HEK293 (cell line): ENCODE measurements at regions not wholly inside any gene's neighbourhood (a gene's known extent, or its start where the extent isn't known, plus 50 kb on each side); places are given as distances from the start of the nearest gene placed in this dataset.

Experiments used
- CTCF ChIA-PET: fragments of 350-600 bp; formaldehyde crosslinking; extraction: SDS; loops from one replicate; lab custom pipeline; 2021; ENCODE audit warnings: antibody characterized with exemption; lab: Yijun Ruan, JAX
- POLR2A ChIA-PET: fragments of 300-600 bp; formaldehyde crosslinking; extraction: SDS; loops from one replicate; lab custom pipeline; 2020; ENCODE audit warnings: antibody characterized with exemption, inconsistent platforms; lab: Yijun Ruan, JAX
- H3K27ac ChIP-seq: fragments of 200-500 bp; sonication (Bioruptor generic); 2 replicates; pipeline ENCODE4 v1.5.1; 2014; ENCODE audit warnings: low read depth, low read length, control low read depth, inconsistent platforms; ENCODE audit errors: extremely low read depth
- H3K36me3 ChIP-seq, 2 experiments: fragments of 200-500 bp in 1 of 2; sonication (Bioruptor generic) in 1 of 2; 1 replicate in 1 of 2; 2 replicates in 1 of 2; pipeline ENCODE4 v1.5.1; 2014 to 2017; ENCODE audit warnings: inconsistent platforms in 2 of 2, low read length in 2 of 2; ENCODE audit not compliant: control insufficient read depth in 2 of 2, insufficient read depth in 1 of 2
- H3K4me1 ChIP-seq: fragments of 200-500 bp; sonication (Bioruptor generic); 2 replicates; pipeline ENCODE4 v1.5.1; 2014; ENCODE audit warnings: mild to moderate bottlenecking, low read length, inconsistent platforms; ENCODE audit not compliant: control insufficient read depth, insufficient read depth
- H3K4me3 ChIP-seq: 2 replicates; pipeline ENCODE4 v1.5.1; 2011; ENCODE audit warnings: low read depth, mild to moderate bottlenecking, control low read depth, low read length, moderate library complexity
- H3K9me3 ChIP-seq: fragments of 200-500 bp; sonication (Bioruptor generic); 2 replicates; pipeline ENCODE4 v1.5.1; 2014; ENCODE audit warnings: low read depth, low read length, inconsistent platforms; ENCODE audit not compliant: control insufficient read depth, insufficient read depth
- GFI1B ChIP-seq: fragments of 450-650 bp; formaldehyde crosslinking; IDR thresholded peaks from 2 replicates; pipeline ENCODE4 v1.5.1; 2016; ENCODE audit warnings: missing biosample characterization, missing genetic modification characterization
- GLIS2 ChIP-seq: fragments of 450-650 bp; formaldehyde crosslinking; IDR thresholded peaks from 2 replicates; pipeline ENCODE4 v1.5.1; 2016; ENCODE audit warnings: missing biosample characterization, missing genetic modification characterization
- HIC1 ChIP-seq: fragments of 450-650 bp; formaldehyde crosslinking; IDR thresholded peaks from 2 replicates; pipeline ENCODE4 v1.5.1; 2016; ENCODE audit warnings: missing biosample characterization, missing genetic modification characterization
- OVOL3 ChIP-seq: fragments of 450-650 bp; formaldehyde crosslinking; IDR thresholded peaks from 2 replicates; pipeline ENCODE4 v1.5.1; 2016; ENCODE audit warnings: missing biosample characterization, missing genetic modification characterization
- PRDM6 ChIP-seq: fragments of 450-650 bp; formaldehyde crosslinking; IDR thresholded peaks from 2 replicates; pipeline ENCODE4 v1.5.1; 2017; ENCODE audit warnings: missing biosample characterization, missing genetic modification characterization
- SCRT2 ChIP-seq: fragments of 450-650 bp; formaldehyde crosslinking; IDR thresholded peaks from 2 replicates; pipeline ENCODE4 v1.5.1; 2016; ENCODE audit warnings: missing biosample characterization, missing genetic modification characterization
- TRIM28 ChIP-seq: IDR thresholded peaks from 2 replicates; pipeline ENCODE4 v1.6.1; 2011; ENCODE audit warnings: low read length, control low read depth, borderline replicate concordance
- ZBTB1 ChIP-seq: fragments of 450-650 bp; formaldehyde crosslinking; IDR thresholded peaks from 2 replicates; pipeline ENCODE4 v1.5.1; 2016; ENCODE audit warnings: missing biosample characterization, missing genetic modification characterization
- ZBTB8A ChIP-seq: fragments of 450-650 bp; formaldehyde crosslinking; IDR thresholded peaks from 2 replicates; pipeline ENCODE4 v1.5.1; 2016; ENCODE audit warnings: missing biosample characterization, missing genetic modification characterization
- ZFP3 ChIP-seq: fragments of 450-650 bp; formaldehyde crosslinking; IDR thresholded peaks from 2 replicates; pipeline ENCODE4 v1.5.1; 2016; ENCODE audit warnings: low read depth, missing biosample characterization, missing genetic modification characterization
- ZNF112 ChIP-seq: fragments of 450-650 bp; formaldehyde crosslinking; IDR thresholded peaks from 2 replicates; pipeline ENCODE4 v1.5.0; 2017; ENCODE audit warnings: missing biosample characterization, missing genetic modification characterization
- ZNF132 ChIP-seq: fragments of 450-650 bp; formaldehyde crosslinking; IDR thresholded peaks from 2 replicates; pipeline ENCODE4 v1.5.1; 2017; ENCODE audit warnings: missing biosample characterization, missing genetic modification characterization, borderline replicate concordance
- ZNF174 ChIP-seq: fragments of 450-650 bp; formaldehyde crosslinking; IDR thresholded peaks from 2 replicates; pipeline ENCODE4 v1.5.0; 2017; ENCODE audit warnings: missing biosample characterization, mild to moderate bottlenecking, missing genetic modification characterization
- ZNF266 ChIP-seq: fragments of 450-650 bp; formaldehyde crosslinking; IDR thresholded peaks from 2 replicates; pipeline ENCODE4 v1.5.1; 2016; ENCODE audit warnings: missing biosample characterization, missing genetic modification characterization, low read depth
- ZNF324 ChIP-seq: fragments of 450-650 bp; formaldehyde crosslinking; IDR thresholded peaks from 2 replicates; pipeline ENCODE4 v1.5.1; 2016; ENCODE audit warnings: missing biosample characterization, missing genetic modification characterization
- ZNF449 ChIP-seq: fragments of 450-650 bp; formaldehyde crosslinking; IDR thresholded peaks from 2 replicates; pipeline ENCODE4 v1.5.1; 2017; ENCODE audit warnings: missing biosample characterization, mild to moderate bottlenecking, missing genetic modification characterization, moderate library complexity
- ZNF585B ChIP-seq: fragments of 450-650 bp; formaldehyde crosslinking; IDR thresholded peaks from 2 replicates; pipeline ENCODE4 v1.5.1; 2016; ENCODE audit warnings: missing biosample characterization, missing genetic modification characterization
- ZNF768 ChIP-seq: fragments of 450-650 bp; formaldehyde crosslinking; IDR thresholded peaks from 2 replicates; pipeline ENCODE4 v1.5.1; 2018; ENCODE audit warnings: missing biosample characterization, mild to moderate bottlenecking, missing genetic modification characterization
- TF ChIP-seq, protein P1 (sequence below): fragments of 450-650 bp; formaldehyde crosslinking; IDR thresholded peaks from 2 replicates; pipeline ENCODE4 v1.5.1; 2016; ENCODE audit warnings: missing biosample characterization, missing genetic modification characterization
- TF ChIP-seq, protein P2 (sequence below): fragments of 450-650 bp; formaldehyde crosslinking; IDR thresholded peaks from 2 replicates; pipeline ENCODE4 v1.5.0; 2017; ENCODE audit warnings: missing biosample characterization, missing genetic modification characterization, borderline replicate concordance

GRCh38 chr5:17042041-17042440 is 106.0 kb upstream of the MYO10 start:
- no peak overlapping the region for H3K27ac ChIP-seq
- no peaks in the 10 kb centered on the region for H3K4me1 ChIP-seq
- ChIA-PET CTCF (interaction anchor here (0.5 to 0.7 kb wide), 2 partner anchors 9 to 44 kb away, joined by 3 read pairs; no protein-coding TSS in a partner anchor), POLR2A (no interaction called here)
- no peaks in the 10 kb centered on the region for H3K9me3 ChIP-seq
- no peak overlapping the region for H3K4me3 ChIP-seq
- TF ChIP-seq ZNF768 (tag by site-specific recombination): no peak
- TF ChIP-seq ZNF324 (tag by site-specific recombination): no peak
- TF ChIP-seq ZNF585B (tag by site-specific recombination): no peak
- TF ChIP-seq OVOL3 (tag by site-specific recombination): no peak
- TF ChIP-seq, protein P1, sequence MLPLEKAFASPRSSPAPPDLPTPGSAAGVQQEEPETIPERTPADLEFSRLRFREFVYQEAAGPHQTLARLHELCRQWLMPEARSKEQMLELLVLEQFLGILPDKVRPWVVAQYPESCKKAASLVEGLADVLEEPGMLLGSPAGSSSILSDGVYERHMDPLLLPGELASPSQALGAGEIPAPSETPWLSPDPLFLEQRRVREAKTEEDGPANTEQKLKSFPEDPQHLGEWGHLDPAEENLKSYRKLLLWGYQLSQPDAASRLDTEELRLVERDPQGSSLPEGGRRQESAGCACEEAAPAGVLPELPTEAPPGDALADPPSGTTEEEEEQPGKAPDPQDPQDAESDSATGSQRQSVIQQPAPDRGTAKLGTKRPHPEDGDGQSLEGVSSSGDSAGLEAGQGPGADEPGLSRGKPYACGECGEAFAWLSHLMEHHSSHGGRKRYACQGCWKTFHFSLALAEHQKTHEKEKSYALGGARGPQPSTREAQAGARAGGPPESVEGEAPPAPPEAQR (tag by site-specific recombination): no peak
- no peak for TF ChIP-seq ZFP3 (tag by site-specific recombination)
- TF ChIP-seq PRDM6 (tag by site-specific recombination): no peak
- TF ChIP-seq ZNF266 (tag by site-specific recombination): no peak
- TF ChIP-seq ZNF132 (tag by site-specific recombination): no peak
- TF ChIP-seq GFI1B (tag by site-specific recombination): no peak
- TF ChIP-seq GLIS2 (tag by site-specific recombination): no peak
- no peak for TF ChIP-seq ZNF174 (tag by site-specific recombination)
- no peak for TF ChIP-seq SCRT2
- no peak for TF ChIP-seq ZBTB8A (tag by site-specific recombination)
- TF ChIP-seq HIC1: no peak
- TF ChIP-seq TRIM28: no peak
- TF ChIP-seq, protein P2, sequence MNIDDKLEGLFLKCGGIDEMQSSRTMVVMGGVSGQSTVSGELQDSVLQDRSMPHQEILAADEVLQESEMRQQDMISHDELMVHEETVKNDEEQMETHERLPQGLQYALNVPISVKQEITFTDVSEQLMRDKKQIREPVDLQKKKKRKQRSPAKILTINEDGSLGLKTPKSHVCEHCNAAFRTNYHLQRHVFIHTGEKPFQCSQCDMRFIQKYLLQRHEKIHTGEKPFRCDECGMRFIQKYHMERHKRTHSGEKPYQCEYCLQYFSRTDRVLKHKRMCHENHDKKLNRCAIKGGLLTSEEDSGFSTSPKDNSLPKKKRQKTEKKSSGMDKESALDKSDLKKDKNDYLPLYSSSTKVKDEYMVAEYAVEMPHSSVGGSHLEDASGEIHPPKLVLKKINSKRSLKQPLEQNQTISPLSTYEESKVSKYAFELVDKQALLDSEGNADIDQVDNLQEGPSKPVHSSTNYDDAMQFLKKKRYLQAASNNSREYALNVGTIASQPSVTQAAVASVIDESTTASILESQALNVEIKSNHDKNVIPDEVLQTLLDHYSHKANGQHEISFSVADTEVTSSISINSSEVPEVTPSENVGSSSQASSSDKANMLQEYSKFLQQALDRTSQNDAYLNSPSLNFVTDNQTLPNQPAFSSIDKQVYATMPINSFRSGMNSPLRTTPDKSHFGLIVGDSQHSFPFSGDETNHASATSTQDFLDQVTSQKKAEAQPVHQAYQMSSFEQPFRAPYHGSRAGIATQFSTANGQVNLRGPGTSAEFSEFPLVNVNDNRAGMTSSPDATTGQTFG (tag by site-specific recombination): no peak
- TF ChIP-seq ZBTB1 (tag by site-specific recombination): no peak
- no peak for TF ChIP-seq ZNF112 (tag by site-specific recombination)
- TF ChIP-seq ZNF449 (tag by site-specific recombination): no peak
- TF ChIP-seq, all 188 proteins: peak for 0
- no peaks in the 10 kb centered on the region for H3K36me3 ChIP-seq
